ENCODE measurements at regions not wholly inside any gene's neighbourhood (a gene's known extent, or its start where the extent isn't known, plus 50 kb on each side); places are given as distances from the start of the nearest gene placed in this dataset.
"Not testable (repeated sequence)": the region's sequence is repeated elsewhere in the genome, so short reads cannot be mapped to it uniquely, and the experiment has no call there.

GRCh38 chr6:81886909-81887308 is 134.4 kb upstream of the TENT5A start:
- not testable (repeated sequence) for TF ChIP-seq CTCF, EZH2, EZH2phosphoT487 (IDR thresholded peaks at IDR 0.05)

All from neural progenitor cell (in vitro differentiated cells).